ENCODE measurements at regions not wholly inside any gene's neighbourhood (a gene's known extent, or its start where the extent isn't known, plus 50 kb on each side); places are given as distances from the start of the nearest gene placed in this dataset.

- TF ChIP-seq CTCF (IDR thresholded peaks at IDR 0.05) (no peak), POLR2A (IDR thresholded peaks at IDR 0.05) (no peak), EP300 (IDR thresholded peaks at IDR 0.05) (no peak)
These were observed 102.8 kb upstream of the SMIM36 start for GRCh38 chr17:55614061-55614460.
